PC-3 (cell line): ENCODE measurements at regions not wholly inside any gene's neighbourhood (a gene's known extent, or its start where the extent isn't known, plus 50 kb on each side); places are given as distances from the start of the nearest gene placed in this dataset.

Experiments used
- ATAC-seq: fragments of 200-7000 bp; cut with Tn5 transposase; 2 replicates; pipeline ENCODE4 v1.9.1; 2020; ENCODE audit warnings: mild to moderate bottlenecking, moderate library complexity
- BruUV-seq: library from RNA; stranded (reverse); fragments of 400-500 nt; replicated peaks from 2 replicates; lab custom pipeline; 2021; lab: Mats Ljungman, UMichigan
- CTCF ChIA-PET: fragments of 300-600 bp; sonication (Branson Sonifier 250); formaldehyde crosslinking; loops from one replicate; lab custom pipeline; 2022; ENCODE audit warnings: antibody characterized with exemption; lab: Charles Lee
- POLR2A ChIA-PET: fragments of 300-600 bp; sonication (Branson Sonifier 250); formaldehyde crosslinking; loops from one replicate; lab custom pipeline; 2022; ENCODE audit warnings: antibody characterized with exemption; ENCODE audit not compliant: unreplicated experiment; lab: Charles Lee
- DNase-seq: peaks from one replicate; pipeline ENCODE4 v3.0.0-alpha.2; 2015
- H2AFZ ChIP-seq: fragments of 300-600 bp; sonication (generic); 2 replicates; pipeline ENCODE4 v1.6.0; 2016; ENCODE audit warnings: antibody characterized with exemption, low read length
- H3F3A ChIP-seq: fragments of 300-600 bp; sonication (generic); one replicate; pipeline ENCODE4 v1.6.0; 2017; ENCODE audit warnings: antibody characterized with exemption, low read length, control low read depth, mild to moderate bottlenecking; ENCODE audit not compliant: unreplicated experiment
- H3K27ac ChIP-seq: fragments of 300-600 bp; sonication (generic); 2 replicates; pipeline ENCODE4 v1.5.1; 2016; ENCODE audit warnings: mild to moderate bottlenecking, low read length
- H3K27me3 ChIP-seq: fragments of 300-600 bp; sonication (generic); 2 replicates; pipeline ENCODE4 v1.6.1; 2016; ENCODE audit warnings: low read length, mixed read lengths
- H3K36me3 ChIP-seq: fragments of 300-600 bp; sonication (generic); 2 replicates; pipeline ENCODE4 v1.6.1; 2016; ENCODE audit warnings: low read depth, mixed run types, low read length, mixed read lengths
- H3K4me1 ChIP-seq: fragments of 300-600 bp; sonication (generic); 2 replicates; pipeline ENCODE4 v1.5.1; 2016; ENCODE audit warnings: low read length; ENCODE audit not compliant: insufficient read depth
- H3K4me2 ChIP-seq: fragments of 300-600 bp; sonication (generic); 2 replicates; pipeline ENCODE4 v1.6.0; 2016; ENCODE audit warnings: low read length
- H3K4me3 ChIP-seq: fragments of 300-600 bp; sonication (generic); 2 replicates; pipeline ENCODE4 v1.5.1; 2016; ENCODE audit warnings: mild to moderate bottlenecking, low read length, mixed read lengths
- H3K79me2 ChIP-seq: fragments of 300-600 bp; sonication (generic); 2 replicates; pipeline ENCODE4 v1.6.1; 2017; ENCODE audit warnings: low read length, mixed read lengths
- H3K9ac ChIP-seq: fragments of 300-600 bp; sonication (generic); 2 replicates; pipeline ENCODE4 v1.6.0; 2016; ENCODE audit warnings: mild to moderate bottlenecking, low read length
- H3K9me2 ChIP-seq: fragments of 300-600 bp; sonication (generic); replicated peaks from 2 replicates; pipeline ENCODE4 v1.6.1; 2016; ENCODE audit warnings: mixed run types, low read length, mixed read lengths
- H3K9me3 ChIP-seq: fragments of 300-600 bp; sonication (generic); 2 replicates; pipeline ENCODE4 v1.6.1; 2016; ENCODE audit warnings: low read length, mixed read lengths
- H4K20me1 ChIP-seq: fragments of 300-600 bp; sonication (generic); 2 replicates; pipeline ENCODE4 v1.6.1; 2016; ENCODE audit warnings: low read length, mixed read lengths
- CTCF ChIP-seq: fragments of 300-600 bp; sonication (generic); conservative IDR thresholded peaks from 2 replicates; pipeline ENCODE4 v1.5.1; 2017; ENCODE audit warnings: antibody characterized with exemption, low read depth, mild to moderate bottlenecking, low read length
- EZH2 ChIP-seq: fragments of 300-600 bp; sonication (generic); IDR thresholded peaks from one replicate; pipeline ENCODE4 v1.6.1; 2017; ENCODE audit warnings: antibody characterized with exemption, mild to moderate bottlenecking, low read length; ENCODE audit not compliant: unreplicated experiment
- EZH2phosphoT487 ChIP-seq: fragments of 300-600 bp; sonication (generic); IDR thresholded peaks from 2 replicates; pipeline ENCODE4 v1.6.1; 2018; ENCODE audit warnings: mild to moderate bottlenecking, antibody characterized with exemption, low read length, borderline replicate concordance
- intact Hi-C: fragments of 100-400 bp; cut with micrococcal nuclease; formaldehyde crosslinking; loops from 2 replicates; pipeline ENCODE4 v1.9.0; 2023

- no TSS peak for BruUV-seq
Observed at GRCh38 chr12:131250951-131251315, 297.2 kb downstream of the ADGRD1 start.

GRCh38 chr12:131251336-131252101 lies 297.8 kb downstream of the ADGRD1 start:
- TF ChIP-seq EZH2 (no peak), CTCF (no peak), EZH2phosphoT487 (no peak)
- peaks cover 51% of the 10 kb centered on the region for H3K27me3 ChIP-seq
- ATAC-seq = no peak
- H3K4me1 ChIP-seq = no peaks in the 10 kb centered on the region
- H3F3A ChIP-seq = no peaks in the 10 kb centered on the region
- H3K36me3 ChIP-seq = no peaks in the 10 kb centered on the region
- H4K20me1 ChIP-seq = no peaks in the 10 kb centered on the region
- H3K9me3 ChIP-seq = no peaks in the 10 kb centered on the region
- ChIA-PET POLR2A (no interaction called here), CTCF (no interaction called here)
- H3K4me3 ChIP-seq = no peak overlapping the region
- H3K9me2 ChIP-seq = no peaks in the 10 kb centered on the region
- H3K4me2 ChIP-seq = no peak overlapping the region
- intact Hi-C loops = no loop called here
- no peak overlapping the region for H2AFZ ChIP-seq
- no peak for DNase-seq
- H3K27ac ChIP-seq = no peak overlapping the region
- H3K79me2 ChIP-seq = no peaks in the 10 kb centered on the region
- BruUV-seq = no TSS peak
- no peak overlapping the region for H3K9ac ChIP-seq

More at GRCh38 chr12:131250951-131251315, 297.2 kb downstream of the ADGRD1 start:
- no peaks in the 10 kb centered on the region for H4K20me1 ChIP-seq
- H3K27ac ChIP-seq = no peak overlapping the region
- H3K9ac ChIP-seq = no peak overlapping the region
- H3K9me2 ChIP-seq = no peaks in the 10 kb centered on the region
- H3K9me3 ChIP-seq = no peaks in the 10 kb centered on the region
- no peak overlapping the region for H2AFZ ChIP-seq
- H3F3A ChIP-seq = no peaks in the 10 kb centered on the region
- H3K36me3 ChIP-seq = no peaks in the 10 kb centered on the region
- ATAC-seq = no peak
- H3K79me2 ChIP-seq = no peaks in the 10 kb centered on the region
- H3K27me3 ChIP-seq = peaks cover 51% of the 10 kb centered on the region
- CTCF ChIA-PET = no interaction called here
- no peaks in the 10 kb centered on the region for H3K4me1 ChIP-seq
- POLR2A ChIA-PET = no interaction called here
- H3K4me3 ChIP-seq = no peak overlapping the region
- intact Hi-C loops = no loop called here
- no peak for TF ChIP-seq CTCF
- TF ChIP-seq EZH2 = no peak
- no peak for TF ChIP-seq EZH2phosphoT487
- DNase-seq = no peak
- H3K4me2 ChIP-seq = no peak overlapping the region

GRCh38 chr12:131253376-131254026 lies 299.8 kb downstream of the ADGRD1 start:
- no peak overlapping the region for H3K4me3 ChIP-seq
- H3K4me2 ChIP-seq = no peak overlapping the region
- peaks cover 46% of the 10 kb centered on the region for H3K27me3 ChIP-seq
- no peaks in the 10 kb centered on the region for H3K79me2 ChIP-seq
- no peaks in the 10 kb centered on the region for H3K9me3 ChIP-seq
- intact Hi-C loops = no loop called here
- H3K9me2 ChIP-seq = no peaks in the 10 kb centered on the region
- no peak overlapping the region for H3K9ac ChIP-seq
- H4K20me1 ChIP-seq = no peaks in the 10 kb centered on the region
- H3F3A ChIP-seq = no peaks in the 10 kb centered on the region
- H3K27ac ChIP-seq = no peak overlapping the region
- CTCF ChIA-PET = no interaction called here
- no peaks in the 10 kb centered on the region for H3K36me3 ChIP-seq
- POLR2A ChIA-PET = no interaction called here
- no TSS peak for BruUV-seq
- no peaks in the 10 kb centered on the region for H3K4me1 ChIP-seq
- TF ChIP-seq EZH2phosphoT487 (no peak), CTCF (no peak), EZH2 (no peak)
- ATAC-seq (no peak), DNase-seq (no peak)
- H2AFZ ChIP-seq = no peak overlapping the region
